Astrocyte of the cerebellum (primary cell): ENCODE measurements at regions not wholly inside any gene's neighbourhood (a gene's known extent, or its start where the extent isn't known, plus 50 kb on each side); places are given as distances from the start of the nearest gene placed in this dataset.

Source experiments
- DNase-seq: peaks from one replicate; pipeline ENCODE4 v3.0.0-alpha.2; 2011; ENCODE audit warnings: low read depth
- H3K4me3 ChIP-seq: 2 replicates; pipeline ENCODE4 v1.5.1; 2011; ENCODE audit warnings: mild to moderate bottlenecking, low read depth, low read length, moderate library complexity
- in situ Hi-C: cut with HindIII; loops from 2 replicates; pipeline ENCODE4 v1.10.0; 2017; ENCODE audit warnings: low sequenced_read_pairs
- TF ChIP-seq, protein P1 (sequence below): IDR thresholded peaks from 2 replicates; pipeline ENCODE4 v1.5.1; 2012; ENCODE audit warnings: low read length, low read depth, moderate library complexity, mild to moderate bottlenecking; ENCODE audit errors: missing control alignments

DNA sequence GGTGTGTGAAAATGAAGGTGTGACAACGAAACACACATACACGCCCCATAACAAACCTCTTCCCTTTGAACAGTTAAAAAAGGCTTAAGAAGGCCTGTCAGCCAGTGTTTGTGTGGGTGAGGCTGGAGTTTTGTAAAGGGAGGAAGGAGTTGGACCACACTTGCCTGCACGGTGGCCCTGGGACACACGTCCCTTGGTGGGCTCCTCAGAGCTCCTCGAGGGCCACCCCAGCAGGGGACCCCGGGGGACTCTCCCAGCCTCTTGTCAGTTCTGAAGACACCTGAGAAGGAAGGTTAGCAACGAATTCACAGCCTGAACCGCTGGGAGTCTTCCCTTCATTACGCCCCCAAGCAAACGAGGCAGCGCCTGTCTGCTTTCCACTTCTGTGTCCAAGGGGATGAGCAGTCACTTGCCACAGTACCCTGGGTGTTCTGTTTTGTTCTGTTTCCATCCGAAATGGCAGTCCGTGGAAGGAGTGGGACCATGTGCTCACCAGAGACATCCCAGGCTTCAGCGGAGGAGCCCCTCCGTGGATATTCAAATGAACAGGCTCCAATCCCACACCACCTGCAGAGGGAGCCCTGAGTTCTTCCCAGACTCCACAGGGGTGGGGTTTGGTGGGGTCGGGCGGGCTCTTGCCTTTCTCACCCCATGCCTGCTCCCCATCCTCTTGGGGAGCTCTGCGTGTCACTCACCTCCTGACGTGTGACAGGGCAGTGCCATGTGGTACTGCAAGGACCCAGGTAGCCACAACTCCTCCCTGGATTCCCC, 68.6 kb downstream of the NRN1 start:
- no peak for DNase-seq
- H3K4me3 ChIP-seq: no peak overlapping the region
- in situ Hi-C loops: no loop called here
- TF ChIP-seq, protein P1, sequence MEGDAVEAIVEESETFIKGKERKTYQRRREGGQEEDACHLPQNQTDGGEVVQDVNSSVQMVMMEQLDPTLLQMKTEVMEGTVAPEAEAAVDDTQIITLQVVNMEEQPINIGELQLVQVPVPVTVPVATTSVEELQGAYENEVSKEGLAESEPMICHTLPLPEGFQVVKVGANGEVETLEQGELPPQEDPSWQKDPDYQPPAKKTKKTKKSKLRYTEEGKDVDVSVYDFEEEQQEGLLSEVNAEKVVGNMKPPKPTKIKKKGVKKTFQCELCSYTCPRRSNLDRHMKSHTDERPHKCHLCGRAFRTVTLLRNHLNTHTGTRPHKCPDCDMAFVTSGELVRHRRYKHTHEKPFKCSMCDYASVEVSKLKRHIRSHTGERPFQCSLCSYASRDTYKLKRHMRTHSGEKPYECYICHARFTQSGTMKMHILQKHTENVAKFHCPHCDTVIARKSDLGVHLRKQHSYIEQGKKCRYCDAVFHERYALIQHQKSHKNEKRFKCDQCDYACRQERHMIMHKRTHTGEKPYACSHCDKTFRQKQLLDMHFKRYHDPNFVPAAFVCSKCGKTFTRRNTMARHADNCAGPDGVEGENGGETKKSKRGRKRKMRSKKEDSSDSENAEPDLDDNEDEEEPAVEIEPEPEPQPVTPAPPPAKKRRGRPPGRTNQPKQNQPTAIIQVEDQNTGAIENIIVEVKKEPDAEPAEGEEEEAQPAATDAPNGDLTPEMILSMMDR: no peak

DNA sequence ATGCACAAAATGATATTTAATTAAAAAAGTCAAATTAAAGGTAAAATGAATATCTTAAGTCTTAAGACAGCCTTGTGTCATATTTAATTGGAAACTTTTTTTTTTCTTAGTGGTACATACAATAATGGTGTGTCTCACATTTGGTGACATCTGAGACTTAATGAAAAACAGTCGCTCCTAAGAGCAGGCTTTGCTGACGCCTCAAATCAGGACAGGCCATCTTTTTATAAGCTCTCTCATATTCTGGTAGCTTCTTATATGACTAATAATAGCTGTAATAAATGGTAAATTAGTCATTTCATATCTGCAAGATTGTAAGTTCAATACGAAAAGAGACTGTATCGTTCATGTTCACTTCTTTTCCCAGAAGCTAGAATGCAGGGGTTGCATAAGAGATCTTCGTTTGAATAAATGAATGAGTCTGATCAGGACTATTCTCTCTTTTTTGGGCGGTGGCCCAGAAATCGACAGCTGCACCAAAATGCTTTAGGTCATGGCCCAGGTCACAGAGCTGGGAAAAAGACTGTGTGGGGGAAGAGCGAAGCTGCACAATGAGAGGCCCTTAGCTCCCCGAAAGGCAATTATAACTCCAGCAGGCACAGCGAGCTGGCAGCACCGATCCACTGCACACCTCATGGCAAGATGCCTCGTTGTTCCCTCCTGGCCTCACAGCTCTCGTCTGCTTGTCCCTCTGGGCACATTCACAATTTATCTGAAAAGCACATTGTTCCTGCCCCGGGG, 69.4 kb downstream of the NRN1 start:
- TF ChIP-seq, protein P1: no peak
- no peak overlapping the region for H3K4me3 ChIP-seq
- in situ Hi-C loops: no loop called here
- no peak for DNase-seq

DNA sequence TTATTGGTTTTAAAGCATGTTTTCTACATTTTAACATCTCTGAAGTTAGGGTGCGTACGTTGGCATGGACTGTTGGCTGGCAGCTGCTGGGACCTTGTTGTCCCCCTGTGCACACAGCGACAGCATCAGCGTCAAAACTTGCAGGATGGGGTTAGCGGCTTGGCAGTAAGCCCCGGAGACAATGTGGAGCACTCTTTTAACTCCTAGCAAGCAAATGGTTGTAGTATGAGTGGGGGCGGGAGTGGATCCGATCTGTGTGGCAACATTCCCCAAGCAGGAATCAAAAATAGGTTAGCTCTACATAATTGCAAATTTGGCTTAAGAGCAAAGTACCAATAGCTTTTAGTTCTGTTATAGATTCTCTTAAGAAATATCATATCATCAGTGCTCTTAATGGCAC, 70.1 kb downstream of the NRN1 start:
- DNase-seq: peak; percentile 9
- in situ Hi-C loops: no loop called here
- no peak overlapping the region for H3K4me3 ChIP-seq
- TF ChIP-seq, protein P1: no peak

DNA sequence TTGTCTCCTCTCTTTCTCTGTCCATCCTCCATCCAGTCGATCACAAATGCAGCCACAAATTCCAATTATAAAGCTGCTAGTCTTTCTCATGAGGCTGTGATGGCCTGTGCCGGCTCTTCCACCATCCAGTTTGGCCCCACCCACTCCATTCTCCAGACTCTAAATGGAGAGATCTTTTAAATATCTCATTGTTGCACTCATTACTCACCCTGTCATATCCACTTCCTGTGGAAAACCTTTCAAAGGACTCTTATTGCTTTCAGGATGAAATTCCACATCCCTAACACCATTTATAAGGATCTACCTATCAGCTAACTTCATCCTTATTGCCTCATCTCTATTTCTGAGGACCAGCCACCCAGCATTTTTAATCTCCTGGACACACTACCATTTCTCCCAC, 70.6 kb downstream of the NRN1 start:
- H3K4me3 ChIP-seq: no peak overlapping the region
- in situ Hi-C loops: no loop called here
- DNase-seq: no peak
- TF ChIP-seq, protein P1: no peak

DNA sequence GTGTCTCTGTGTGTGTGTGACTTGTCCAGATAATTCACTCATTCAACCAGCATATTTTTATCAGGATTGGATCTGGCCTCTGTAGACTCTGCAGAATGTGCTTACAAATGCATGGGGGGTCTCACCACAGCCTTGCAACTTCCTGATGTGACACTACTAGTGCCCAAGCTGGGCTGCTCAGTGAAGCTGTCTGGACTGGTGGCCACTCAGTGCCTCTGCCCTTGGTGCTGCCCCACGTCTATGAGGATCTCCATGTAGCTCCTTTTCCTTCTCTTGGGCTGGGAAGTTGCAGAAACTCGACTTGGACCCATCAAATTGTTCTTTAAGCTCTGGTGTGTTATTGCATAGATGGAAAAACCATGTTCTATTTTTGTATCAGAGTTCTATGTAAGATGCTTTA, 75.8 kb downstream of the NRN1 start:
- H3K4me3 ChIP-seq: no peak overlapping the region
- no peak for DNase-seq
- TF ChIP-seq, protein P1: no peak
- in situ Hi-C loops: no loop called here

DNA sequence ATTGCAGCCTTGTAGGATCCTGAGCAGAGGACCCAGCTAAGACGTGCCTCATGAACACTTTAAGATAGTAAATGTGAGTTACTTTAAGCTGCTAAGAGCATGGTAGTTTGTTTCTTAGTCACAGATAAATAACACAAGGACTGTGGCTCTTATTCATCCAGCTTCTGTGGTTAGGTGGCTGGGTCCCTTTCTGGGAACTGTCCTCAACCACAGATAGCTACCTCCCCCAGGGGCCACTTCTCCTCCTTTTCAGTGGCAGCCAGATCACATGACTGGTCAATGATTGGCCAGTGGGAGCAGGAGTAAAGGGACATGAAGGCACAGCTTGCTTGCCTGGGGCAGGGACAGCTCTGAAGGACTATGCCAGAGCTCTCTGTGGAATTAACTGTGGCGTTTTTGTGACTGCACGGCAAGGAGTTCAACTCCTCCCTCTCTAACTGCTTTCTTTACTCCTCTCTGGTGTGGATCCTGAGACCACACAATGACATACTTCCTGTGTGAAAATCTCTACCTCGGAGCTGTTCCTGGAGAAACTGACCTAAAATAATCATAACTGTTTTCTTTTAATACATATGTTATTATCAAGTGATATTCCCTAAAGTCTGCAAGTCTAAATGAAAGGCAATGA, 76.5 kb downstream of the NRN1 start:
- no peak overlapping the region for H3K4me3 ChIP-seq
- TF ChIP-seq, protein P1: no peak
- in situ Hi-C loops: no loop called here
- no peak for DNase-seq
